OCI-LY3 (cell line): ENCODE measurements at regions not wholly inside any gene's neighbourhood (a gene's known extent, or its start where the extent isn't known, plus 50 kb on each side); places are given as distances from the start of the nearest gene placed in this dataset.

Experiments
- H2AFZ ChIP-seq: fragments of 200-600, 300-600 bp; shearing (Covaris generic); 2 replicates; pipeline ENCODE4 v1.6.0; 2014; ENCODE audit warnings: antibody characterized with exemption, low read depth, low read length
- H3K27ac ChIP-seq: fragments of 200-600, 300-600 bp; sonication (generic); 2 replicates; pipeline ENCODE4 v1.5.1; 2014; ENCODE audit warnings: mild to moderate bottlenecking, low read length, moderate library complexity, mixed read lengths
- H3K27me3 ChIP-seq: fragments of 200-600, 300-600 bp; sonication (generic); 2 replicates; pipeline ENCODE4 v1.6.1; 2014; ENCODE audit warnings: low read depth, low read length, mixed read lengths
- H3K36me3 ChIP-seq: fragments of 200-600, 300-600 bp; sonication (generic); replicated peaks from 2 replicates; pipeline ENCODE3; 2014; ENCODE audit warnings: low read depth, low read length, mixed read lengths
- H3K4me1 ChIP-seq: fragments of 300-600, 200-600 bp; sonication (generic); 2 replicates; pipeline ENCODE4 v1.6.1; 2014; ENCODE audit warnings: low read length, mixed read lengths
- H3K4me2 ChIP-seq: fragments of 200-600, 300-600 bp; sonication (generic); 2 replicates; pipeline ENCODE4 v1.6.1; 2014; ENCODE audit warnings: low read length, mixed read lengths
- H3K4me3 ChIP-seq: fragments of 300-600, 200-600 bp; sonication (generic); 2 replicates; pipeline ENCODE4 v1.5.1; 2014; ENCODE audit warnings: antibody characterized with exemption, mild to moderate bottlenecking, low read length, moderate library complexity
- H3K79me2 ChIP-seq: fragments of 300-600, 200-600 bp; shearing (Covaris generic); 2 replicates; pipeline ENCODE4 v1.6.1; 2014; ENCODE audit warnings: mild to moderate bottlenecking, low read length, mixed read lengths
- H3K9ac ChIP-seq: fragments of 300-600, 200-600 bp; shearing (Covaris generic); 2 replicates; pipeline ENCODE4 v1.6.0; 2014; ENCODE audit warnings: mild to moderate bottlenecking, low read length, moderate library complexity
- H3K9me3 ChIP-seq: fragments of 200-600, 300-600 bp; shearing (Covaris generic); 2 replicates; pipeline ENCODE4 v1.6.1; 2014; ENCODE audit warnings: low read length, mixed read lengths; ENCODE audit not compliant: insufficient read depth
- H4K20me1 ChIP-seq: fragments of 200-600, 300-600 bp; sonication (generic); 2 replicates; pipeline ENCODE4 v1.6.1; 2016; ENCODE audit warnings: low read length, mixed read lengths; ENCODE audit not compliant: insufficient read depth
- EZH2phosphoT487 ChIP-seq: fragments of 200-600 bp; shearing (Covaris generic); IDR thresholded peaks from 2 replicates; pipeline ENCODE4 v1.6.1; 2018; ENCODE audit warnings: antibody characterized with exemption, mixed run types, low read depth
- TF ChIP-seq, protein P1 (sequence below): fragments of 200-600, 300-600 bp; sonication (generic); IDR thresholded peaks from 2 replicates; pipeline ENCODE4 v1.5.1; 2014; ENCODE audit warnings: antibody characterized with exemption, low read length, low read depth

GRCh38 chr1:116265931-116266863 is 106.8 kb upstream of the ATP1A1 start:
- Histone ChIP-seq H3K4me1 (peaks cover 2% of the 10 kb centered on the region), H4K20me1 (no peaks in the 10 kb centered on the region), H3K4me2 (no peak overlapping the region), H3K36me3 (no peaks in the 10 kb centered on the region), H3K27me3 (no peaks in the 10 kb centered on the region), H2AFZ (no peak overlapping the region), H3K9ac (no peak overlapping the region), H3K9me3 (no peaks in the 10 kb centered on the region), H3K79me2 (no peaks in the 10 kb centered on the region), H3K27ac (no peak overlapping the region), H3K4me3 (no peak overlapping the region)
- TF ChIP-seq EZH2phosphoT487: no peak
- TF ChIP-seq, protein P1, sequence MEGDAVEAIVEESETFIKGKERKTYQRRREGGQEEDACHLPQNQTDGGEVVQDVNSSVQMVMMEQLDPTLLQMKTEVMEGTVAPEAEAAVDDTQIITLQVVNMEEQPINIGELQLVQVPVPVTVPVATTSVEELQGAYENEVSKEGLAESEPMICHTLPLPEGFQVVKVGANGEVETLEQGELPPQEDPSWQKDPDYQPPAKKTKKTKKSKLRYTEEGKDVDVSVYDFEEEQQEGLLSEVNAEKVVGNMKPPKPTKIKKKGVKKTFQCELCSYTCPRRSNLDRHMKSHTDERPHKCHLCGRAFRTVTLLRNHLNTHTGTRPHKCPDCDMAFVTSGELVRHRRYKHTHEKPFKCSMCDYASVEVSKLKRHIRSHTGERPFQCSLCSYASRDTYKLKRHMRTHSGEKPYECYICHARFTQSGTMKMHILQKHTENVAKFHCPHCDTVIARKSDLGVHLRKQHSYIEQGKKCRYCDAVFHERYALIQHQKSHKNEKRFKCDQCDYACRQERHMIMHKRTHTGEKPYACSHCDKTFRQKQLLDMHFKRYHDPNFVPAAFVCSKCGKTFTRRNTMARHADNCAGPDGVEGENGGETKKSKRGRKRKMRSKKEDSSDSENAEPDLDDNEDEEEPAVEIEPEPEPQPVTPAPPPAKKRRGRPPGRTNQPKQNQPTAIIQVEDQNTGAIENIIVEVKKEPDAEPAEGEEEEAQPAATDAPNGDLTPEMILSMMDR: no peak

- TF ChIP-seq, protein P1: no peak
- no peak for TF ChIP-seq EZH2phosphoT487
- H3K4me1 ChIP-seq: peaks cover 2% of the 10 kb centered on the region
- no peak overlapping the region for H3K4me3 ChIP-seq
- no peaks in the 10 kb centered on the region for H3K9me3 ChIP-seq
- no peak overlapping the region for H3K27ac ChIP-seq
- H2AFZ ChIP-seq: no peak overlapping the region
- no peak overlapping the region for H3K9ac ChIP-seq
- H3K4me2 ChIP-seq: no peak overlapping the region
- H3K36me3 ChIP-seq: no peaks in the 10 kb centered on the region
- no peaks in the 10 kb centered on the region for H3K79me2 ChIP-seq
- H4K20me1 ChIP-seq: no peaks in the 10 kb centered on the region
- H3K27me3 ChIP-seq: no peaks in the 10 kb centered on the region
These were observed 106.2 kb upstream of the ATP1A1 start for GRCh38 chr1:116266864-116267212.

- Histone ChIP-seq H3K27ac (no peak overlapping the region), H3K9me3 (no peaks in the 10 kb centered on the region), H3K4me2 (no peak overlapping the region), H3K9ac (no peak overlapping the region), H3K4me3 (no peak overlapping the region), H4K20me1 (no peaks in the 10 kb centered on the region), H3K36me3 (no peaks in the 10 kb centered on the region), H3K27me3 (no peaks in the 10 kb centered on the region), H3K4me1 (peaks cover 2% of the 10 kb centered on the region), H3K79me2 (no peaks in the 10 kb centered on the region), H2AFZ (no peak overlapping the region)
- TF ChIP-seq, protein P1: no peak
- TF ChIP-seq EZH2phosphoT487: no peak
These were observed 104.8 kb upstream of the ATP1A1 start for GRCh38 chr1:116268211-116268610.

DNA sequence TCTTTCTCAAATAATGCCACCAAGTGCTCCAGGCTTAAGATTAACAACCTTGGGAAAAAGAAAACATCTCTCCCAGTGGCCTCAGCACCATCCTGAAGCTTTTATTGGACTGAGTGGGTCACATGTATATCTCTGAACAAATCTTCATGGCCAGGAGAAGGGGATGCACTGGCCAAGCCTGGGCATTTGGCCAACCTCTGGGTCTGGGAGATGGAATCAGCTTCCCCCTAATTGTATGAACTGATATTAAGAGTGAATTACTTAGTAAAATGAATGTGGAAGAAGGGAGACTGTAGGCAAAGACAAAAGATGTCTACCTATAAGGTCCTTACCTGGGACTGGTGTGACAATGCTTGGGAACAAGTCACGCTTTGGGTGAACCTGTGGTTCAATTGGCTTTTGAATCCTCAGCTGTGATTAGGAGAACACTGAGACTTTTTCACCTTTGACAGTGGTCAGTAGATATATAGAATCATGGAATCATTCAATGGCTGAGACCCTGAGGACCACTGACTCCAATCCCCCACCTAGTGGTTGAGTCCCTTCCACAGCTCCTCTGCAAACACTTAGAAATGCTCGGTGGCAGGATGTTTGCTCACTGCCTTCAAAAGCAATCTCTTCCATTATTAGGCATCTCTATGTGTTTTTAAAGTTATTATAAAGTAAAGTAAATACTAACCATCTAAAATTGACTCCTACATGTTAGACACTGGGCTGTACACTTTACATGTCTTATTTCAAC is 102.6 kb upstream of the ATP1A1 start:
- no peak overlapping the region for H2AFZ ChIP-seq
- H3K36me3 ChIP-seq: no peaks in the 10 kb centered on the region
- H3K9ac ChIP-seq: no peak overlapping the region
- TF ChIP-seq, protein P1: no peak
- no peak for TF ChIP-seq EZH2phosphoT487
- peaks cover 2% of the 10 kb centered on the region for H3K4me1 ChIP-seq
- H3K9me3 ChIP-seq: no peaks in the 10 kb centered on the region
- no peak overlapping the region for H3K27ac ChIP-seq
- no peaks in the 10 kb centered on the region for H3K79me2 ChIP-seq
- no peaks in the 10 kb centered on the region for H4K20me1 ChIP-seq
- no peak overlapping the region for H3K4me2 ChIP-seq
- H3K4me3 ChIP-seq: no peak overlapping the region
- H3K27me3 ChIP-seq: no peaks in the 10 kb centered on the region
